ENCODE measurements at regions not wholly inside any gene's neighbourhood (a gene's known extent, or its start where the extent isn't known, plus 50 kb on each side); places are given as distances from the start of the nearest gene placed in this dataset.

GRCh38 chr1:115501476-115501875, 140.3 kb upstream of the VANGL1 start:
- H3K4me1 ChIP-seq (ENCODE audit: insufficient read depth) = no peaks in the 10 kb centered on the region
- H3K36me3 ChIP-seq = no peaks in the 10 kb centered on the region
- WGBS, 3 donors = 83 to 100% (median 89%) methylated on average over 1 of the region's 1 CpG
- TF ChIP-seq CTCF (IDR thresholded peaks at IDR 0.05) = no peak
- no peak for TF ChIP-seq EP300 (IDR thresholded peaks at IDR 0.05)
- TF ChIP-seq POLR2A (IDR thresholded peaks at IDR 0.05) = no peak
- intact Hi-C loops (cut with DNase I) = loop anchor here in 1 of 4 donors (10.0 kb wide), 1 partner anchor 367 kb away; no protein-coding TSS in a partner anchor
- no peak for DNase-seq
- no peaks in the 10 kb centered on the region for H3K27me3 ChIP-seq
- H3K4me3 ChIP-seq = no peak overlapping the region
- no peak overlapping the region for H3K27ac ChIP-seq
- no peaks in the 10 kb centered on the region for H3K9me3 ChIP-seq

GRCh38 chr1:115499253-115499652, 142.5 kb upstream of the VANGL1 start:
- 91 to 93% (median 91%) methylated on average over 2 of the region's 2 CpGs for WGBS, 3 donors
- Histone ChIP-seq H3K27ac (no peak overlapping the region), H3K36me3 (no peaks in the 10 kb centered on the region), H3K4me3 (no peak overlapping the region), H3K4me1 (ENCODE audit: insufficient read depth) (no peaks in the 10 kb centered on the region), H3K9me3 (no peaks in the 10 kb centered on the region), H3K27me3 (no peaks in the 10 kb centered on the region)
- TF ChIP-seq POLR2A (IDR thresholded peaks at IDR 0.05) = no peak
- no peak for DNase-seq
- intact Hi-C loops (cut with DNase I) = no loop called here

- Histone ChIP-seq H3K4me1 (ENCODE audit: insufficient read depth) (peaks cover 3% of the 10 kb centered on the region), H3K9me3 (no peaks in the 10 kb centered on the region), H3K27ac (no peak overlapping the region), H3K36me3 (no peaks in the 10 kb centered on the region), H3K27me3 (no peaks in the 10 kb centered on the region), H3K4me3 (no peak overlapping the region)
- no peak for TF ChIP-seq EP300 (IDR thresholded peaks at IDR 0.05)
- TF ChIP-seq POLR2A (IDR thresholded peaks at IDR 0.05) = no peak
- TF ChIP-seq CTCF (IDR thresholded peaks at IDR 0.05) = no peak
- 43 to 67% (median 48%) methylated on average over 4 of the region's 4 CpGs for WGBS, 3 donors
- no peak for DNase-seq
- intact Hi-C loops (cut with DNase I) = no loop called here
These were observed 144.8 kb upstream of the VANGL1 start for GRCh38 chr1:115496904-115497527.

DNA sequence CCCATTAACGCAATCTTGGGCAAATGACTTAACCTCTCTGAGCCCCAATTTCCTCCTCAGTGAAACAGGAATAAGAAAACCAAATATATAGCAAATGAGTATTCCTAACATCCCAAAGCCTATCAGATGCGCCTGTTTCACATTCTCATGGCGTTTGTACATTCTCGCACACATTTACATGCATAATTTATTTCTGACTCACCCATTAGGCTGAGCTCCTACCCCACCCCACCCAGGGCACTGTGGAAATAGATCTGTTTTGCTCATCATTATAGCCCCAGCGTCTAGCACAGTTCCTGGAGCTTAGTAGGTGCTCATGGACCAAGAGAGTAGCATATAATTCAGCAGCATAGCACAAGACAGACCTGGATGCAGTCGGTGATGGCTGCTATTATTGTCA, 146.1 kb upstream of the VANGL1 start:
- TF ChIP-seq CTCF (IDR thresholded peaks at IDR 0.05) (no peak), EP300 (IDR thresholded peaks at IDR 0.05) (no peak), POLR2A (IDR thresholded peaks at IDR 0.05) (no peak)
- Histone ChIP-seq H3K36me3 (no peaks in the 10 kb centered on the region), H3K9me3 (no peaks in the 10 kb centered on the region), H3K27me3 (no peaks in the 10 kb centered on the region), H3K27ac (no peak overlapping the region), H3K4me3 (no peak overlapping the region), H3K4me1 (ENCODE audit: insufficient read depth) (peaks cover 3% of the 10 kb centered on the region)
- WGBS, 3 donors = 85 to 92% (median 90%) methylated on average over 6 of the region's 6 CpGs
- no peak for DNase-seq
- intact Hi-C loops (cut with DNase I) = no loop called here

- Histone ChIP-seq H3K4me1 (ENCODE audit: insufficient read depth) (peaks cover 3% of the 10 kb centered on the region), H3K27ac (no peak overlapping the region), H3K36me3 (no peaks in the 10 kb centered on the region), H3K4me3 (no peak overlapping the region), H3K9me3 (no peaks in the 10 kb centered on the region), H3K27me3 (no peaks in the 10 kb centered on the region)
- intact Hi-C loops (cut with DNase I) = no loop called here
- DNase-seq = no peak
- WGBS, 3 donors = 87 to 96% (median 88%) methylated on average over 3 of the region's 3 CpGs
- TF ChIP-seq CTCF (IDR thresholded peaks at IDR 0.05) = no peak
These were observed 146.7 kb upstream of the VANGL1 start for GRCh38 chr1:115495111-115495510.
